Activated T-helper 17 cell treated with anti-CD3 and anti-CD28 coated beads, Interleukin-2, amount 50 U/mL, for 72 hours (primary cell): ENCODE measurements at regions not wholly inside any gene's neighbourhood (a gene's known extent, or its start where the extent isn't known, plus 50 kb on each side); places are given as distances from the start of the nearest gene placed in this dataset.

Experiments
- ATAC-seq: fragments of 150-1000 bp; cut with Tn5 transposase; replicated peaks from 2 replicates; pipeline ENCODE4 v1.10.0; 2021; ENCODE audit warnings: mild to moderate bottlenecking, moderate library complexity
- H3K27ac Mint-ChIP-seq: one replicate; pipeline ENCODE4 v1.8.0; 2022; ENCODE audit warnings: mixed read lengths
- H3K27me3 Mint-ChIP-seq: one replicate; pipeline ENCODE4 v1.8.0; 2022; ENCODE audit warnings: mixed read lengths
- H3K36me3 Mint-ChIP-seq: one replicate; pipeline ENCODE4 v1.8.0; 2022; ENCODE audit warnings: low read depth, mild to moderate bottlenecking, mixed read lengths
- H3K4me1 Mint-ChIP-seq: one replicate; pipeline ENCODE4 v1.8.0; 2022; ENCODE audit warnings: mixed read lengths
- H3K4me3 Mint-ChIP-seq: one replicate; pipeline ENCODE4 v1.8.0; 2022; ENCODE audit warnings: mild to moderate bottlenecking, mixed read lengths
- H3K9me3 Mint-ChIP-seq: one replicate; pipeline ENCODE4 v1.8.0; 2022; ENCODE audit warnings: mixed read lengths

GRCh38 chr16:82412770-82413169, 214.0 kb upstream of the CDH13 start:
- Mint-ChIP-seq H3K36me3 (no peaks in the 10 kb centered on the region), H3K4me1 (no peaks in the 10 kb centered on the region), H3K4me3 (no peak overlapping the region), H3K27me3 (peaks cover 19% of the 10 kb centered on the region), H3K27ac (no peak overlapping the region), H3K9me3 (no peaks in the 10 kb centered on the region)
- no peak for ATAC-seq

- H3K36me3 Mint-ChIP-seq = no peaks in the 10 kb centered on the region
- peaks cover 27% of the 10 kb centered on the region for H3K27me3 Mint-ChIP-seq
- no peak overlapping the region for H3K4me3 Mint-ChIP-seq
- no peak for ATAC-seq
- H3K9me3 Mint-ChIP-seq = no peaks in the 10 kb centered on the region
- H3K4me1 Mint-ChIP-seq = no peaks in the 10 kb centered on the region
- H3K27ac Mint-ChIP-seq = no peak overlapping the region
These were observed 221.0 kb upstream of the CDH13 start for GRCh38 chr16:82405736-82406135.

- H3K4me1 Mint-ChIP-seq = no peaks in the 10 kb centered on the region
- H3K36me3 Mint-ChIP-seq = no peaks in the 10 kb centered on the region
- no peak for ATAC-seq
These were observed 222.0 kb upstream of the CDH13 start for GRCh38 chr16:82404586-82405315.

DNA sequence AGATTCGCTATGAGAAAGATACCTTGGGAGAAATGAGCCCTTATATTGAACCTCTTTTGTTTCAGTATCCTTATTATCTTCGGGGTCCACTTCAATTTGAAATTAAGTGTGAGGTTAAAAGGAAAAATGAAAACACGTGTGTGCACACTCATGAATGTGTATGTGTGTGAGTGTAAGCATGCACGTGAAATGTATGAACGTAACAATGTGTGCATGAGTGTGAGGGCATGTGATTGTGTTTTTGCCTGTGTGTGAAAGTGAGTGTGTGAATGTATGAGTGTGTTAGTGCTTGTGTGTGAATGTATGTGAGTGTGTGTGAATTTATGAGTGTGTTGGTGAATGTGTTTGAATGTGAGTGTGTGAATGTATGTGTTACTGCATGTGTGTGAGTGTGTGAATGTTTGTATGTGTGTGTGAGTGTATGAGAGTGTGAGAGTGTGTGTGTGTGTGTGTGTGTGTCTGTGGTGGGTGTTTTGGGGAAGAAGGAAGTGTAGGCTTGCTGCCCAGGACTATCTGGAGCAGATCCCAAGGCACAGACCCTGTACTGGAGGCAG, 224.0 kb upstream of the CDH13 start:
- H3K36me3 Mint-ChIP-seq = no peaks in the 10 kb centered on the region
- H3K27ac Mint-ChIP-seq = no peak overlapping the region
- H3K4me1 Mint-ChIP-seq = no peaks in the 10 kb centered on the region
- H3K4me3 Mint-ChIP-seq = no peak overlapping the region
- no peaks in the 10 kb centered on the region for H3K9me3 Mint-ChIP-seq
- peaks cover 22% of the 10 kb centered on the region for H3K27me3 Mint-ChIP-seq
- ATAC-seq = no peak

More at GRCh38 chr16:82404586-82405315, 222.0 kb upstream of the CDH13 start:
- Mint-ChIP-seq H3K27ac (no peak overlapping the region), H3K4me3 (no peak overlapping the region), H3K9me3 (no peaks in the 10 kb centered on the region), H3K27me3 (peaks cover 27% of the 10 kb centered on the region)

DNA sequence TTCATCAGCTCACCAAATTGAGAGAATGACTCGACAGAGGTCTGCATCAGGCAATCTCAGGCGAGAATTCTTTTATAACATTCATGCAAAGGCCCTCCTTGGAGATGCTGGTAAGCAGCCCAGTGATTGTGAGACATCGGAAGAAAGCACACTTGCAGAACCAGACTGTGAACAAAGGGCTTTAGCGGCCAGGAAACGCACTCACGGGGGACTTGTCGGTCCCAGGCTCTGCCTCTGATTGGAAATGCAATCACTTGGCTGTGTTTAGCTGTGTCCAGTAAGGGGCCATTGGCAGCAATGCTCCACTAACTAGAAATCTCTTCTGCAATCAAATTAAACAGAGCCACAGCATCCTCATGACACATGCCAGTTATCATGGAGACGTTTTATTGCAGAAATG, 226.7 kb upstream of the CDH13 start:
- Mint-ChIP-seq H3K4me1 (no peaks in the 10 kb centered on the region), H3K27me3 (peaks cover 21% of the 10 kb centered on the region)

DNA sequence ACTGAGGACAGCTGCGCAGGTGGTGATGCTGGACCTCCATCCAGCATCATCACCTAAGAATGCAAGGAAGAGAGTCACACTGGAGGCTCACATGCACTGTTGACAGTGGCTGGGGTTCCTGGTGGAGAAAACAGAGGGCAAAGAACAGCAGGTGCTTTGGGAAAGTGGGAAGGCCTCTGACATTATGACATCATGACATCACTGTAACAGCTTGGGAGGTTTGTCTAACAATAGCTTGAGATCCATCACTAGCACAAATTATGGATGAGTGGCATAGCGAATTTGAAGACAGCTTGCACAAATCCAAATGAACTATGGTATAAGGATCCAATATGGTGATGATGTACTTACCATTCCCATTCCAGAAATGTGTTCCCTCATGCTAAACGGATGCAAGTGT, 226.5 kb upstream of the MPHOSPH6 start:
- no peak for ATAC-seq
- Mint-ChIP-seq H3K27me3 (peaks cover 15% of the 10 kb centered on the region), H3K27ac (no peak overlapping the region), H3K9me3 (no peaks in the 10 kb centered on the region), H3K36me3 (no peaks in the 10 kb centered on the region), H3K4me1 (no peaks in the 10 kb centered on the region), H3K4me3 (no peak overlapping the region)

More for the DNA sequence above, 226.7 kb upstream of the CDH13 start:
- no peaks in the 10 kb centered on the region for H3K9me3 Mint-ChIP-seq
- H3K27ac Mint-ChIP-seq = no peak overlapping the region
- no peaks in the 10 kb centered on the region for H3K36me3 Mint-ChIP-seq
- no peak overlapping the region for H3K4me3 Mint-ChIP-seq
- ATAC-seq = no peak

DNA sequence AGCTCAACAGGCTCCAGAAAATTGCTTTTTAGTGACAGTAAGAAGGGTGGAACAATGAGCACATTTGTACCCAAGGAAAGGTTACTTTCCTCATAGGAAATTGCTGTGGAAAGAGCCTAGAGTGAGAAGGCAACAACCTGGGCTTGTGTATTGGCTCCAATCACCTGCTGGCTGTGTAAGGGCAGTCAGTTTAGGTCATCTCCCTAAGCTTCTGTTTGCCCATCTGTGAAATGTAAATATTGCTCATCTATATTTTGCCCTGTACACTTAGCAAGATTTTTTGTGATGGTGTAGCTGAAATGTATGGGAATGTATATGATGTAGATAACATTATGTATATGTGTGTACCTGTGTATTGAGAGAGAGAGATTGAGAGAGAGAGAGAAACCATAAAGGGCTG, 225.2 kb upstream of the MPHOSPH6 start:
- H3K27me3 Mint-ChIP-seq = peaks cover 15% of the 10 kb centered on the region
- no peaks in the 10 kb centered on the region for H3K9me3 Mint-ChIP-seq
- H3K36me3 Mint-ChIP-seq = no peaks in the 10 kb centered on the region
- ATAC-seq = no peak
- no peaks in the 10 kb centered on the region for H3K4me1 Mint-ChIP-seq
- no peak overlapping the region for H3K4me3 Mint-ChIP-seq
- no peak overlapping the region for H3K27ac Mint-ChIP-seq

DNA sequence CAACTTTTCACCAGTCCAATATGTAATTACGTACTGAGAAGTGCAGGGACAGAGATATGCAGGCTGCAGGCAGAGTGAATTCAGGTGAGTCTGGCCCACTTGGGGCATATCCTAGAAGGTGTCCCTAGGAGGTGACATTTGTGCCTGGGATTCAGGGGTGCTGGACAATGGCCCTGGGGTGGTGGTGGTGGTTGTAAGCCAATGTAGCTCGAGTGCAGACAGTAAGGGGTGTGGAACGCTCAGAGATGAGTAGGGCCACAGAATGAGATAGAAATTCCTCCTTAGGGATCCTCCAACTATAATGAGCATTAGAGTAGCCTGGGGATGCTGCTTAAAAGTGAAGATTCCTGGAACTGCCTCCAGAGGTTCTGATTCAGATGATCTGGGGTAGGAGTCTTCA, 221.7 kb upstream of the MPHOSPH6 start:
- peaks cover 7% of the 10 kb centered on the region for H3K27me3 Mint-ChIP-seq
- no peaks in the 10 kb centered on the region for H3K9me3 Mint-ChIP-seq
- no peak overlapping the region for H3K4me3 Mint-ChIP-seq
- no peak overlapping the region for H3K27ac Mint-ChIP-seq
- H3K36me3 Mint-ChIP-seq = no peaks in the 10 kb centered on the region
- ATAC-seq = no peak
- H3K4me1 Mint-ChIP-seq = no peaks in the 10 kb centered on the region

GRCh38 chr16:82389956-82390650, 220.1 kb upstream of the MPHOSPH6 start:
- no peaks in the 10 kb centered on the region for H3K36me3 Mint-ChIP-seq
- no peak overlapping the region for H3K27ac Mint-ChIP-seq
- H3K4me3 Mint-ChIP-seq = no peak overlapping the region
- no peaks in the 10 kb centered on the region for H3K4me1 Mint-ChIP-seq
- ATAC-seq = no peak
- no peaks in the 10 kb centered on the region for H3K9me3 Mint-ChIP-seq
- H3K27me3 Mint-ChIP-seq = no peaks in the 10 kb centered on the region

- no peak for ATAC-seq
- no peak overlapping the region for H3K27ac Mint-ChIP-seq
- H3K9me3 Mint-ChIP-seq = no peaks in the 10 kb centered on the region
- no peaks in the 10 kb centered on the region for H3K27me3 Mint-ChIP-seq
- no peaks in the 10 kb centered on the region for H3K36me3 Mint-ChIP-seq
- no peak overlapping the region for H3K4me3 Mint-ChIP-seq
- H3K4me1 Mint-ChIP-seq = no peaks in the 10 kb centered on the region
These were observed 216.7 kb upstream of the MPHOSPH6 start for GRCh38 chr16:82386761-82387160.

- H3K9me3 Mint-ChIP-seq = peaks cover 3% of the 10 kb centered on the region
- H3K27me3 Mint-ChIP-seq = peaks cover 3% of the 10 kb centered on the region
- no peak overlapping the region for H3K27ac Mint-ChIP-seq
- no peak for ATAC-seq
- H3K36me3 Mint-ChIP-seq = no peaks in the 10 kb centered on the region
- H3K4me1 Mint-ChIP-seq = no peaks in the 10 kb centered on the region
- no peak overlapping the region for H3K4me3 Mint-ChIP-seq
These were observed 214.9 kb upstream of the MPHOSPH6 start for GRCh38 chr16:82384949-82385348.

- Mint-ChIP-seq H3K4me3 (no peak overlapping the region), H3K36me3 (no peaks in the 10 kb centered on the region), H3K9me3 (peaks cover 3% of the 10 kb centered on the region), H3K4me1 (no peaks in the 10 kb centered on the region), H3K27ac (no peak overlapping the region), H3K27me3 (peaks cover 3% of the 10 kb centered on the region)
- no peak for ATAC-seq
These were observed 214.0 kb upstream of the MPHOSPH6 start for GRCh38 chr16:82384017-82384416.

- no peak for ATAC-seq
- H3K27me3 Mint-ChIP-seq = peaks cover 3% of the 10 kb centered on the region
These were observed 212.5 kb upstream of the MPHOSPH6 start for GRCh38 chr16:82382521-82382920.

GRCh38 chr16:82379551-82379950, 209.5 kb upstream of the MPHOSPH6 start:
- no peak for ATAC-seq
- H3K36me3 Mint-ChIP-seq = no peaks in the 10 kb centered on the region
- peaks cover 3% of the 10 kb centered on the region for H3K27me3 Mint-ChIP-seq
- no peak overlapping the region for H3K4me3 Mint-ChIP-seq
- H3K9me3 Mint-ChIP-seq = peaks cover 3% of the 10 kb centered on the region
- no peaks in the 10 kb centered on the region for H3K4me1 Mint-ChIP-seq
- H3K27ac Mint-ChIP-seq = no peak overlapping the region

More at GRCh38 chr16:82382521-82382920, 212.5 kb upstream of the MPHOSPH6 start:
- Mint-ChIP-seq H3K36me3 (no peaks in the 10 kb centered on the region), H3K27ac (no peak overlapping the region), H3K4me3 (no peak overlapping the region), H3K4me1 (no peaks in the 10 kb centered on the region), H3K9me3 (peaks cover 3% of the 10 kb centered on the region)

DNA sequence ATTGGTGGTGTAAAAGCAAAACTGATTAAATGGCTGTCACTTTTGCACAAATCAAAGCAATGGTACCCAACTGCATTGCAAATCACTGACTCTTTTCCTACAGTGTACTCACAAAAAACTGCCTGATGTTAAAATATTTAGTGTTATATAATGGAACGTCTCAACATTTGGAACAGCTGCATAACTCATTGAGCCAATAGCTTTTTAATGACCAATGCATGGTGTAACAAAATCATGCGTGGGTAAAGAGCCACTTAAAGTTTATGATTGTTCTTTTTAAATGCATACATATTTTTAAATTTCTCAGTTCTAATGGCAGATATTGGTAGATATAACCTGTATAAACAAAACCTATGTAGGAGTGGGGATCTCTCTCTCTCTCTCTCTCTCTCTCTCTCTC, 204.0 kb upstream of the MPHOSPH6 start:
- H3K36me3 Mint-ChIP-seq = no peaks in the 10 kb centered on the region
- no peaks in the 10 kb centered on the region for H3K27me3 Mint-ChIP-seq
- H3K9me3 Mint-ChIP-seq = no peaks in the 10 kb centered on the region
- no peak for ATAC-seq
- H3K27ac Mint-ChIP-seq = no peak overlapping the region
- no peak overlapping the region for H3K4me3 Mint-ChIP-seq
- H3K4me1 Mint-ChIP-seq = no peaks in the 10 kb centered on the region
